Heart right ventricle (tissue), 16 donors: ENCODE measurements at regions not wholly inside any gene's neighbourhood (a gene's known extent, or its start where the extent isn't known, plus 50 kb on each side); places are given as distances from the start of the nearest gene placed in this dataset.

Experiments
- ATAC-seq, 8 donors: fragments of 200-7000 bp; cut with Tn5 transposase; one replicate each; pipeline ENCODE4 v1.9.1; 2020; ENCODE audit warnings: mild to moderate bottlenecking in 8 of 8, moderate library complexity in 8 of 8, moderate number of reproducible peaks in 1 of 8
- DNase-seq, 2 donors: peaks; one replicate each; pipeline ENCODE4 v3.0.0-alpha.2; 2020
- H3K27ac ChIP-seq, 10 donors: fragments of 200-600 bp; sonication (generic) in 2 of 10; one replicate each; pipeline versions ENCODE4 v1.5.0 to v1.8.0; 2020 to 2022; ENCODE audit warnings: mild to moderate bottlenecking in 3 of 10
- H3K27me3 ChIP-seq, 7 donors: fragments of 200-600 bp; one replicate each; pipeline ENCODE4 v1.8.0; 2021 to 2022; ENCODE audit warnings: mild to moderate bottlenecking in 2 of 7
- H3K36me3 ChIP-seq, 9 donors: fragments of 200-600 bp; sonication (generic) in 1 of 9; one replicate each; pipeline versions ENCODE4 v1.5.0 to v1.8.0; 2020 to 2022; ENCODE audit warnings: mild to moderate bottlenecking in 2 of 9
- H3K4me1 ChIP-seq, 9 donors: fragments of 200-600 bp; sonication (generic) in 1 of 9; one replicate each; pipeline versions ENCODE4 v1.5.0 to v1.8.0; 2020 to 2022; ENCODE audit warnings: mild to moderate bottlenecking in 4 of 9
- H3K4me3 ChIP-seq, 10 donors: fragments of 200-600 bp; sonication (generic) in 2 of 10; one replicate each; pipeline versions ENCODE4 v1.5.0 to v1.8.0; 2020 to 2022; ENCODE audit warnings: mild to moderate bottlenecking in 7 of 10, moderate library complexity in 2 of 10
- H3K9me3 ChIP-seq, 11 donors: fragments of 200-600 bp in 10 of 11; sonication (generic) in 2 of 11; one replicate each; pipeline versions ENCODE4 v1.5.0 to v1.8.0; 2013 to 2022; ENCODE audit warnings: mild to moderate bottlenecking in 2 of 11, control low read depth in 1 of 11, moderate library complexity in 1 of 11
- WGBS, 2 donors: extraction: QIAGEN DNeasy Blood & Tissue Kit; methylation state at CpG; one replicate each; pipeline ENCODE4 v1.1.7; 2013; ENCODE audit warnings: inconsistent platforms in 1 of 2; 5-methylcytosine and 5-hydroxymethylcytosine counted together
- intact Hi-C, 10 donors: fragments of 100-400 bp; cut with DNase I; formaldehyde crosslinking; loops; one replicate each; pipeline versions ENCODE4 v1.11.1 to v1.14.2; 2022
- TF ChIP-seq, protein P1 (sequence below), 9 donors: fragments of 200-600 bp; sonication (generic) in 2 of 9; IDR thresholded peaks; one replicate each; pipeline versions ENCODE4 v1.5.0 to v1.8.0; 2021 to 2022; ENCODE audit warnings: antibody characterized with exemption in 9 of 9, mild to moderate bottlenecking in 5 of 9, moderate library complexity in 1 of 9
- donor health status: Arrhythmogenic right ventricular cardiomyopathy.
- donor health status: ischemic (EF 13 %, LVEDD 7.1; RV severe dilation, severe dysfunction).
- donor health status: healthy with polysubstance abuse.
- donor health status: DM: no; HTN: yes; CAD: no.
- donor health status: DM: no; HTN: no; CAD: no.
- donor health status: ischemic (EF 25% LVEDD 6.9; RV normal size, moderate dysfunction).
- donor health status: ischemic (EF 25% LVEDD 5.7; RV mildly dilated, moderate dysfunction).
- donor health status: healthy.
- donor health status: DM: yes; HTN: yes; CAD: no.
- donor health status: Ischemic cardiomyopathy.
- donor health status: ischemic (EF 35%, LVEDD 5.7; RV mildly dilated, moderate dysfunction).
- donor health status: nonischemic (EF 11% LVEDD 7.7; RV severe dilation, severe dysfunction).
- donor health status: DM: yes; HTN: yes; CAD: no.
- donor health status: PGD.
- donor health status: ischemic (EF 29% LVEDD 5.4; RV normal size, mild dysfunction).
- donor health status: nonischemic (EF 23%, LVEDD 6.1; RV moderate dilation, normal function).

DNA sequence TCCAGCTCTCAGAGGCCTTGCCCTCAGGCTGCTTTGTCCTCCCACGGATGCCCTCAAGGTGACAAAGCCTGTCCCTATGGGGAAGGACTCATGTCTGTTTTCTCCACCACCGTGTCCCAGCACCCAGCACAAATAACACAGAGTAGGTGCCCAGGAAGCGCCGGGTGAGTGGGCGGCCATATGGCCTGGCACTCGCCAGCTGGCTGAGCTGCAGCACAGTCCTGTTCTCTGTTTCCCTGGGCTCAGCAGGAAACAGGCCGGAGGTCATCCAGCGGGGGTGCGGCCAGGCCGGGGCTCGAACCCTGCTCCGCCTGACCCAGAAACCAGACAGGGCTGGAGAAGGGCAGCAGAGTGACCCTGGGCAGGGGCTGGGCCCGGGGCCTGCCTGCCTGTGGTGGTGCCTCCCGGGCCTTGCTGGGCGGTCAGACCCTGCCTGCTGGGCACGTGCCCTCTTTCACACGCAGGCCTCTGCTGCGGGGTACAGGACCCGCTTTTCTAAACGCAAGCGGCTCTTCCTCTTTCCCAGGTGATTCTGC, 139.0 kb upstream of the CIBAR2 start:
- Histone ChIP-seq H3K27ac (no peak overlapping the region), H3K36me3 (no peaks in the 10 kb centered on the region), H3K27me3 (no peaks in the 10 kb centered on the region), H3K9me3 (no peaks in the 10 kb centered on the region), H3K4me1 (peaks cover 0 to 8% (median 0%) of the 10 kb centered on the region in 9 donors), H3K4me3 (no peak overlapping the region)
- TF ChIP-seq, protein P1, sequence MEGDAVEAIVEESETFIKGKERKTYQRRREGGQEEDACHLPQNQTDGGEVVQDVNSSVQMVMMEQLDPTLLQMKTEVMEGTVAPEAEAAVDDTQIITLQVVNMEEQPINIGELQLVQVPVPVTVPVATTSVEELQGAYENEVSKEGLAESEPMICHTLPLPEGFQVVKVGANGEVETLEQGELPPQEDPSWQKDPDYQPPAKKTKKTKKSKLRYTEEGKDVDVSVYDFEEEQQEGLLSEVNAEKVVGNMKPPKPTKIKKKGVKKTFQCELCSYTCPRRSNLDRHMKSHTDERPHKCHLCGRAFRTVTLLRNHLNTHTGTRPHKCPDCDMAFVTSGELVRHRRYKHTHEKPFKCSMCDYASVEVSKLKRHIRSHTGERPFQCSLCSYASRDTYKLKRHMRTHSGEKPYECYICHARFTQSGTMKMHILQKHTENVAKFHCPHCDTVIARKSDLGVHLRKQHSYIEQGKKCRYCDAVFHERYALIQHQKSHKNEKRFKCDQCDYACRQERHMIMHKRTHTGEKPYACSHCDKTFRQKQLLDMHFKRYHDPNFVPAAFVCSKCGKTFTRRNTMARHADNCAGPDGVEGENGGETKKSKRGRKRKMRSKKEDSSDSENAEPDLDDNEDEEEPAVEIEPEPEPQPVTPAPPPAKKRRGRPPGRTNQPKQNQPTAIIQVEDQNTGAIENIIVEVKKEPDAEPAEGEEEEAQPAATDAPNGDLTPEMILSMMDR (IDR thresholded peaks at IDR 0.05), result no peak
- ATAC-seq (no peak), DNase-seq (no peak)
- 95 to 97% methylated on average over 21 of the region's 21 CpGs for WGBS, 2 donors
- intact Hi-C loops, result loop anchor here in 2 of 10 donors (5.0 to 10.0 kb wide), 3 partner anchors 134 to 474 kb away; partner anchors contain the start of gene CIBAR2 (in 1 of the 2)

DNA sequence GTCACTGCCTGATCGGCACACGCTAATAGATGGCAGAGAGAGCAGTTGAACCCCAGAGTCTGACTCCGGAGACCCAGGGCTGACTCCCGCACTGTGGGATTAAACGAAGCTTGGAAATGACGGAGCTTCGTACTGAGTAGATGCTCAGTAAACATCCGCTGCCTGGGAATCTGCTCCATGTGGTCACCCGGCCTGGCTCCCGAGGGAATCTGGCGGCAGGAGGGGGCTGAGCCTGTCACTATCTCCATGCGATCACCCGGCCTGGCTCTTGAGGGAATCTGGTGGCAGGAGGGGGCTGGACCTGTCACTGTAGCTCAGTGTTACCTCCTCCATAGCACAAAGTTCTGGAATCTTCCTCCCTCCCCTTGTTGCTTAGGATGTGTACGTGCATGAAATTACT, 139.7 kb upstream of the CIBAR2 start:
- DNase-seq (no peak), ATAC-seq (no peak)
- Histone ChIP-seq H3K4me1 (peaks cover 0 to 8% (median 0%) of the 10 kb centered on the region in 9 donors), H3K4me3 (no peak overlapping the region), H3K27me3 (no peaks in the 10 kb centered on the region), H3K36me3 (no peaks in the 10 kb centered on the region), H3K27ac (no peak overlapping the region), H3K9me3 (no peaks in the 10 kb centered on the region)
- WGBS, 2 donors, result 87 to 93% methylated on average over 14 of the region's 14 CpGs
- intact Hi-C loops, result loop anchor here in 2 of 10 donors (5.0 to 10.0 kb wide), 3 partner anchors 135 to 473 kb away; partner anchors contain the start of gene CIBAR2 (in 1 of the 2)
- TF ChIP-seq, protein P1 (IDR thresholded peaks at IDR 0.05), result no peak

DNA sequence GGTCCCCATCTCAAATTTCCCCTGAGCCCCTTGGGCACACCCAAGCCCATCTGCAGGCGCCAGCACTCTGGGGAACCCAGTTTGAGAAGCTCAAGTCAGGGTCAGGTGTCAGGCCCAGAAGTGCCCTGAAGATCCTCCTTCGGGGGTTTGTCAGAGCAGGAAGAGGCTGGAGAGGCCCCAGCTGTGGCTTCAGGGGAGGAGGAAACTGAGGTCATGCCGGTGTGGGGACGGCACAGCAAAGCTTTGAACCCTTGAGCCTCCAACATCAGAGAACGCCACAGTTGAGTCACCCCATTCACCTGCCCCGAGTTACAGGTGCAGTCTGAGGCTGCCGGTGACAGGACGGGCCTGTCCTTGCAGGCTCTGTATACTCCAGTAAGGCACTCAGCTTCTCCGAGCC, 140.2 kb upstream of the CIBAR2 start:
- 81 to 83% methylated on average over 9 of the region's 9 CpGs for WGBS, 2 donors
- H3K27me3 ChIP-seq, result no peaks in the 10 kb centered on the region
- ATAC-seq (no peak), DNase-seq (no peak)
- no peaks in the 10 kb centered on the region for H3K9me3 ChIP-seq
- peaks cover 0 to 8% (median 0%) of the 10 kb centered on the region in 9 donors for H3K4me1 ChIP-seq
- TF ChIP-seq, protein P1 (IDR thresholded peaks at IDR 0.05), result no peak
- intact Hi-C loops, result loop anchor here in 2 of 10 donors (5.0 to 10.0 kb wide), 3 partner anchors 135 to 472 kb away; partner anchors contain the start of gene CIBAR2 (in 1 of the 2)
- no peak overlapping the region for H3K4me3 ChIP-seq
- no peak overlapping the region for H3K27ac ChIP-seq
- no peaks in the 10 kb centered on the region for H3K36me3 ChIP-seq

DNA sequence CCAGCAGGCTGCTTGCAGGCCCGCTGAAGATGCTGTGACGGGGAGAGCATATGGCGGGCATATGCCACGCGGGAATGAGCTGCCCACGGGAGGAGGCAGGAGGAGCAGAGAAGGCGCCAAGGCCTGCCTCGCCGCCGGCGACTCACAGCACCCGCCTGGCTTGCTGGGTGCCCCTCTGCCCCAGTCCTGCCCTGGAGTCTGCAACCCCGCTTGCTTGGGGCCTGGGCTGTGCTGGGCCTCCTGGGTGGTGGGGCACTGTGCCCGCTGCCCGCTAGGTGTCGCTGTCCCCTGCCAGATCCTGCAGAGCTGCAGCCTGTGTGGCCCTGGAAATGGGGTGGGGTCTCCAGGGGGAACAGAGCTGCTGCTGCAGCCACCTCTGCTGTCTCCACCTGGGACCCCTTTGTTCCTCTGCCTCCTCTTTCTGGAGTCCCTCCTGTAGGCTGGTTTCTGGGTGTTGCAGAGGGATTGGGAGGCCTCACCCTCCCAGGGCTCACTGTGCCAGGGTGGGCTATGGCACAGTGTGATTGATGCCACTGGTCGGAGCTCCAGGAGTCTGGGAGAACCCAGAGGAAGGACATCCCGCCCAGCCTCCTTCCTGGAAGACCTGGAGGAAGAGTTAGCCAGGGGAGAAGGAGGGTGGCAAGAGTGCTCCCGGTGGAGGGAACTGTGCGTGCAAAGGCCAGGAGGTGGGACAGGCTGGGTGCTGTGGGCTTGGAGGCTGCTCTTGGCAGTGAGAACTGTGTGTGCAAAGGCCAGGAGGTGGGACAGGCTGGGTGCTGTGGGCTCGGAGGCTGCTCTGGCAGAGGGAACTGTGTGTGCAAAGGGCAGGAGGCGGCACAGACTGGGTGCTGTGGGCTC, 141.0 kb upstream of the CIBAR2 start:
- 58 to 62% methylated on average over 18 to 20 of the region's 22 CpGs for WGBS, 2 donors
- Histone ChIP-seq H3K36me3 (no peaks in the 10 kb centered on the region), H3K4me3 (no peak overlapping the region), H3K27ac (no peak overlapping the region), H3K9me3 (no peaks in the 10 kb centered on the region), H3K27me3 (peaks cover 0 to 8% (median 0%) of the 10 kb centered on the region in 7 donors), H3K4me1 (peaks cover 0 to 8% (median 0%) of the 10 kb centered on the region in 9 donors)
- ATAC-seq (peak; percentile 48 to 85 (median 69)), DNase-seq (peak; percentile 34 to 66)
- TF ChIP-seq, protein P1 (IDR thresholded peaks at IDR 0.05), result peak; percentile 84 to 95 (median 92)
- intact Hi-C loops, result loop anchor here in 2 of 10 donors (5.0 to 10.0 kb wide), 3 partner anchors 136 to 471 kb away; partner anchors contain the start of gene CIBAR2 (in 1 of the 2)
